Stimulated activated CD4-positive, alpha-beta T cell treated with anti-CD3 and anti-CD28 coated beads, Interleukin-2, amount 100 ng/mL, for 48 hours (primary cell): ENCODE measurements at regions not wholly inside any gene's neighbourhood (a gene's known extent, or its start where the extent isn't known, plus 50 kb on each side); places are given as distances from the start of the nearest gene placed in this dataset.

Experiments used
- DNase-seq, 2 donors: peaks; one replicate each; pipeline ENCODE4 v3.0.0-alpha.2; 2020

DNA sequence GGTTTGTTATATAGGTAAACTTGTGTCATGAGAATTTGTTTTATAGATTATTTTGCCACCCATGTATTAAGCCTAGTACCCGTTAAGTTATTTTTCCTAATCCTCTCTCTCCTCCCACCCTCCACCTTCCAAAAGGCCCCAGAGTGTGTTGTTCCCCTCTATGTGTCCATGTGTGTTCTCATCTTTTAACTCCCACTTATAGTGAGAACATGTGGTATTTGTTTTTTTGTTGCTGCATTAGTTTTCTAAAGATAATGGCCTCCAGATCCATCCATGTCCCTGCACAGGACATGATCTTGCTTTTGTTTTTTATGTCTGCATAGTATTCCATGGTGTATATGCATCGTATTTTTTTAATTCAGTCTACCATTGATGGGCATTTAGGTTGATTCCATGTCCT lies 1075.6 kb upstream of the CNTNAP5 start:
- no peak for DNase-seq

DNA sequence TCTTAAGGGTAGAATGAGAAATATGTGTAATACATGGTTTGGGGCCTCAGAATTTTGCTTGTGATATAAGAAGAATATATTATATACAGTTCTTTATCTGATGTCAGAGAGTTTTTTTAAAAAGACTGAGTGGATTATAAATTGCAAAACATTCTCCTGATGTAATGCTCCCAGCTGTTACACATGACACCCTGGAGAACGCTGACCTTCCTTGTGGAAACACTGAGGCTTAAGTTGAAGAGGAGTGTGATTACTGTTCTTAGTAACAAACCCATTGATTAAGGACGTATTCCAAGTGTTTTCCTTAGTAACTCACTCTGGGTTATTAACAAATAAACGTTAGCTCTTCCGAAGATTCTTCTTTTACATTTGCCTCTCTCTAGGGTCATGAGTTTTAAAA lies 1069.3 kb upstream of the CNTNAP5 start:
- no peak for DNase-seq

DNA sequence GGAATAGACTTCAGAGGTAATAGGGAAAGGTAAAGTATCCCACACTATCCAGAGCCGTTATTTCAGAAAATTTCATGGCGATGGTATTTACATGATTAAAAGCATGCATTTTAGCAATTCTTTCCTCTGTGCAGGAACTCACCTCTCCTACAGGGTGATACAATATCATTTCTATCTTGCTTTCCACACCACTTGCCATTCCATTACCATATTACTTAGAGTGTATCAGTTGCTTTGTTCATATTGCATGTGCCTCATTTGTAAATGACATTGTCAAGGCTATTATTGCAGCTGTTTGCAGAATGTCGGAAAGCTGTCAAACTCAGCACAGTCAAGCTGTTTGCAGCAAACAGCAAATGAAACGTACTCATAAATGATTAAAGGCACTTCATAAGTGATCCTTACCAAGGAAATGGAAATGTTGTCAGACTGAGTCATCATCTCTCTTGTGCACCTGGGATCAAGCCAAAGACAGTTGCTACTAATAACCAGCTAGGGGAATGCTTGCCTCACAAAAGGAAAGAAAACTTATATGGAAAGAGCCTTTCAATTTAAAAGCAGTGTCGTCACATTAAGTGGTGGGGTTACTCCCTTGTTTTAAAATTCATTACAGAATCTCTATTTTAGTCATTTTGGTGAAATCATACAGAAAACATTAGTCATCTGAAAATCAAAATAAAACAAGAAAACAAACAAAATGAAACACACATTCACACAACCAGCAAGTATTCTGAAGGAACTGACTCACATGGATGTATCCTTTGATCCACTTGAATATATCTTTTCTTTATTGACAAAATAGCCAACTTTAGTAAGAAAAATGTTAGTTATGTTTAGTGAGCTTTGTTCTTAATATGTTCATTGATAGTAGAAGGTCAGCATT lies 1064.1 kb upstream of the CNTNAP5 start:
- DNase-seq: no peak

DNA sequence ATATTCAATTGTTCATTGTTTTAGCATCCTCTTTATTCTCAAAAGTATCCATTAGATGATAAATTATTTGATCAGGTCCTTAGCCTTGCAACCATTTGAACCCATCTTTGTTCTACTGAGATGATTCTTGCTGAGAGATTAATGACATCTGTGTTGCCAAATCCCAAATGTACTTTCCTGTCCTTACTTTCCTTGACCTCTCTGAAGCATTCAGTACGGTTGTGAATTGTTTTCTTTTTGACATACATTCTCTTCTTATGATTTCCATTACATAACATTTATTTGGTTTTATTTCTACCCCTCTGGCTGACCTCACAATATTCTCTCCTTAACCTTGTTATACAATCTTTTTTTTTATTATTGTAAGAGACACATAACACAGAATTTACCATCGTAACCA lies 1058.6 kb upstream of the CNTNAP5 start:
- no peak for DNase-seq

DNA sequence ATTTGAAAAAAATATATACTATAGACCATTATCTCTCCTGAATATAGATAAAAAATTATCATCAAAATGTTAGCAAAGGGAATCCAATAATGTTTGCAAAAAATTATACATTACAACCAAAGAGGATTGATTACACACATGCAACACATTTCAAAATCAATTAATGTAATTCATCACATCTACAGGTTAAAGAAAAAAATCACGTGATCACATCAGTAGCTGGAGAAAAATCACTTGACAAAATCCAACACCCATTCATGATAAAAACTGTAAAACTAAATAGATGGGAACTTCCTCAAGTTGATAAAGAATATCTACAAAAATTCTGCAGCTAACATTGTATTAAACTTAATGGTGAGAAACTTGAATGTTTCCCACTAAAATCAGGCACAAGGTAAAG lies 1047.5 kb upstream of the CNTNAP5 start:
- DNase-seq: no peak

DNA sequence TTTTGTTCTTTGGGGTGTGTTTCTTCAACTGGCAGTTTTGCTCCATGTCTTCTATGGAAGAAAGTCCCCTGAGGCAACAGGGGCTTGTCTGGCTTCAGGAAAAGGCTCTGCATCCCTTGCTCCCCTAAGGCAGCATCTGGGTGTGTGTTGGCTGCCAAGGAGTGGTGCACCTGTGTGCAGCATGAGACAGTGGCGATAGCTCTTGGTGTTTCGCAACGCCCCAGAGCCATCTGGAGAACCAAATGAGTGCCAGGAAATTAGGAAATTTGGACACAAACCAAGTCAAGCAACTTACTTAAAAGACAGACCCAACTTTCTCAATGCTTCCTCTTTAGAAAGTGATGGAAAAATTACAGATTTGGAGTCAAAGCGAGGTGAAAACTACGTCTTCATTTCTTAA lies 1044.4 kb upstream of the CNTNAP5 start:
- no peak for DNase-seq

DNA sequence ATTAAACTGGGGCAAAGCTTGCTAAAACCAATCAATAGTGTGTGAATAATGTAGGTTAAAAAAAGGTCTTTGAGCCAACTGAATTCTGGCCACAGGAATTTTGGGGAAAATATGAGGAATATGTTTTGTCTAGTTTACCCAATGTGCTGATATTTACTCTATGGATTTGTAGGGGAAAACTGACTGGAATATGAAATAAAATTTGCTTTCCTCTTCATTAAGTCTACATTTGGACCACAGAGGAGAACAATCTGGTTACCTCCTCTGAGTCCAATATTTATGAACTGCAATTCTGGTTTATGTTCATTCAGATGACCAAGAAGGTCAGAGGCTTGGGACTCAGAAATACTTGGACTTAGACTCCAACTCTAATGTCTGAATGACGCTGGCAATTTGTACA lies 1042.2 kb upstream of the CNTNAP5 start:
- no peak for DNase-seq

DNA sequence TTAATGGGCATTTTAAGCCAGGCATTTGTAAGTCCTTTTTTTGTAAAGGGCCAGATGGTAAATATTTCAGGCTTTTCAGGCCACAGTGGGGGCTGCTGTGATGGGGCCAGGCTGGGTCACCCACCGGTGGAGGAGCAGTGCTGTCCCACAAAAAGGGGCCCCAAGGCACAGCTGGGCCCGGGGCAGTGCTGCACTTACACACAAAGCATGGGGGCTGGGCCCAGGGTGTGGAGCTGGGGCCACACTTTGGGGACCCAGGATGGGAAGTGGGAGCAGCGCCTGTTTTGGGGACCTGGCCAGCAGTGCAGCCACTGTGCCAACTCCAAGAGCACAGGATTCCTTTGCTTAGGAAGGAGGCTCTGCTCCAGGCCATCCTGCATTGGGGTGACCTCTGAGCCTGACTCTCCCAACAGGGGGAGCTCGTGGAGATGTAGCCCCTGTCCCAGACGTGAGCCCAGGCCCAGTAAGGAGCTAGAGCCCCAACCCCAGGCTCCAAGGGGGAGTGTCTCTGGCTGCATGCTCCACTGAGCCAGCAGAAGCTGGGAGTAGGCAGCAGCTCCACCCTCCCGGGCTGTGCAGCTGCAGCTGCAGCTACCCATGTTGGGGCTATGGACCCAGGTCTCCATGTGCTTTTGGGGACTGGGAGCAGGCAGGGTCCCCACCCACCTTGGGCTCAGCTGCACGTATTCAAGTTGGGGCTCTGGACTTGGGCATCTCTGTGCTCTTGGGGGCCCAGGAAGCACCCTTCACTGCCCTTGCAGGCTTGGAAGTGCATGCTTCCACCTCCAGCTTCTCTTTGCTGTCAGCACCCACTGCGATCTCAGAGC lies 1036.5 kb upstream of the CNTNAP5 start:
- DNase-seq: no peak

DNA sequence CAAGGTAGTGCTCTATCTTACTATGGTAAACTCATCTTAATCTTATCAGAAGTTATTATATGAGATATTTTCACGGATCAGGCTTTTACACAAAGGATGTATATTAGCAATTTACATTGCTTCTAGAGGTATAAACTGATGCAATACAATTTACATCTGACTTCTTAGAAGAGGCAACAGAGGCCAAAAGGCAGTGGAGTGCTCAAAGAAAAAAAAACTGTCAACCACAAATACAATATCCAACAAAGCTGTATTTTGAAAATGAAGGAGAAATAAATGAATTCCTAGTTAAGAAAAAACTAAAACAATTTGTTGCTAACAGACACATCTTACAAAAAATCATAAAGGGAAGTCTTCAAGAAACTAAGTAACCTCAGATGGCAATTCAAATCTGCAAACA lies 1031.5 kb upstream of the CNTNAP5 start:
- DNase-seq: no peak

DNA sequence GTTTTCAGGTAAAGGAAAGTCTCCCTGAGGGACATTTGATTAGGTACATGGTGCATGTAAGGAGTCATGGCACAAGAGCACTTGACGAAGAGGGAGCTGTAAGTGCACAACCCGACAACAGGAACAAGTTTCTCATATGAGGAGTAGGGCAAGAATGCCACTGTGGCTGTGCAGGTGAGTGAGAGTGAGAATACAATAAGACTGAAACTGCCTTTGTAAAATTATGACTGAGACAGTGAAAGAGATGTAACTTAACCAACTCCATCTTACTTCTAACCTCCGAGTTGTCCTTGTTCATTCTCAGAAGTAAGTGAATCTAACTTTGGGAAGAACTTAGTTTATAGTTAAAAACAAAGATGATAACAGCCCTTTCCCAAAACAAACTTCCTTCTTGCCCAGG lies 1025.8 kb upstream of the CNTNAP5 start:
- DNase-seq: no peak

DNA sequence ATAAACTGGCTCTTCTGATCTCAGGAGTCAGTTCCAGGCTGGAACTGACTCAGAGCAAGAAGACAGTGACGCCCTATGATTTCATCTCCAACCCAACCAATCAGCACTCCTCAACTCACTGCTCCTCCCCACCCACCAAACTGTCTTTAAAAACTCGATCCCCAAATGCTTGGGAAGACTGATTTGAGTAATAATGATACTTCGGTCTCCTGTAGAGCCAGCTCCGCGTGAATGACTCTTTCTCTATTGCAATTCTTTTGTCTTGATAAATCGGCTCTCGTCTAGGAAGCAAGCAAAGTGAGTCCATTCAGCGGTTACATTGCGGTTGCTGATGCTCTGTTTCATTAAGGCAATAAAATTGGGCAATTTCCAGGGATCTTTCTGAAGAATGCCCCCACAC lies 1025.3 kb upstream of the CNTNAP5 start:
- DNase-seq: no peak

DNA sequence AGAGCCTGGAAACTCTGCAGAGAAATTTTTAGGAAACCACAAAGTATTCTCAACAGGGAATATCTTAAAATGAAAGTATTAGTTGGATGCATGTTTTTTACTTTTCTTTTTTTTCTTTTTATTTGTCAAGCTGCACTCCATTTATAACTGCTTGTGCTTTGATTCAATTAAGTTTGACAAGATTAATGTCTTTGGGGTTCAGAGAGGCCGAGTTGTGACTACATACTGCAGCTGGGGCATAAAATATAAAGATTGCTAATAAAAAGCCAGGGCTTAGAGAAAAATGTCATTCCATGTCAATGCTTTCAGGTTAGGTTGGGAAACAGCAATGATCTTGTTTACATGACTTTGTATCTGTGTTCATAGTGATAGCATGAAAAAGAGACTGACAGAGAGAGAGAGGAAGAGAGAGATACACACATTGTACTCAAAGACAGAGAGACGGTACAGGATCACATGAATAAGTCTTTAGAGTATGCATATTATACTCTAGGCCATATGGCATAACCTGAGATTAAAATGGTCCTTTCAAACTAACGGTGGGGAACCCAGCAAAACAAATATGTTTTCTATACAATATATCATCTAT lies 1022.3 kb upstream of the CNTNAP5 start:
- DNase-seq: no peak

DNA sequence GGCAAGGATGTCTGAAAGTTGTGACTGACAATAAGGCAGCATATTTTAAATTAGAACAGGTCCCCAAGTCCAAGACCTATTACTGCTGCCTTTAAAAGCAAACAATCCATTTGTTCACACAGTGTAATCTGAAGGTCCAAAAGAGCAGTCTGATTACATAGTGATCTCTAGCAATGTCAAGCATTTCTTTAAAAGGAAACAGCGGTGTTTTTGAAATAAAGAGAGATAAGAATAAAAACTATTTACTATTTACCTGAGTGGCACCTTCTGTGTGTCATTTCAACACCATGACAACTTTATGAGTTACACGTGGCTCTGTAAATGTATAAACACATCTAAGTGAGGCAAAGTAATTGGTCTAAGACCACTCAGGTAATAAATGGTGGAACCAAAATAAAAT lies 1009.9 kb upstream of the CNTNAP5 start:
- no peak for DNase-seq

DNA sequence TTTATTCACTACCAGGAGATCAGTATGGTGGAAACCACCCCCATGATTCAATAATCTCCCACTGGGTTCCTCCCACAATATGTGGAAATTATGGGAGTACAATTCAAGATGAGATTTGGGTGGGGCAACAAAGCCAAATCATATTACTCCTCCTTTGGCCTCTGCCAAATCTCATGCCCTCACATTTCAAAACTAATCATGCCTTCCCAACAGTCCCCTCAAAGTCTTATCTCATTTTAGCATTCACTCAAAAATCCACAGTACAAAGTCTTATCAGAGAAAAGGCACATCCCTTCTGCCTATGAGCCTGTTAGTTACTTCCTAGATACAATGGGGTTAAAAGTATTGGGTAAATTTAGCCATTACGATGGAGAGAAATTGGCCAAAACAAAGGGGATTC lies 989.5 kb upstream of the CNTNAP5 start:
- DNase-seq: no peak

DNA sequence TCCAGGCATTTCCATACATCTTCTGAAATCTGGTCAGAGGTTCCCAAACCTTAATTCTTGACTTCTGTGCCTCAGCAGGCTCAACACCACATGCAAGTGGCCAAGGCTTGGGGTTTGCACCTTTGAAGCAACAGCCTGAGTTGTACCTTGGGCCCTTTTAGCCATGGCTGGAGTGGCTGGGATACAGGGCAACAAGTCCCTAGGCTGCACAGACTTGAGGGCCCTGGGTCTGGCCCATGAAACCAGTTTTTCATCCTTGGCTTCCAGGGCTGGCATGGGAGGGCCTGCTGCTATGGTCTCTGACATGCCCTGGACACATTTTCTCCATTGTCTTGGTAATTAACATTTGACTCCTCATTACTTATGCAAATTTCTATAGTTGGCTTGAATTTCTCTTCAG lies 988.8 kb upstream of the CNTNAP5 start:
- no peak for DNase-seq

DNA sequence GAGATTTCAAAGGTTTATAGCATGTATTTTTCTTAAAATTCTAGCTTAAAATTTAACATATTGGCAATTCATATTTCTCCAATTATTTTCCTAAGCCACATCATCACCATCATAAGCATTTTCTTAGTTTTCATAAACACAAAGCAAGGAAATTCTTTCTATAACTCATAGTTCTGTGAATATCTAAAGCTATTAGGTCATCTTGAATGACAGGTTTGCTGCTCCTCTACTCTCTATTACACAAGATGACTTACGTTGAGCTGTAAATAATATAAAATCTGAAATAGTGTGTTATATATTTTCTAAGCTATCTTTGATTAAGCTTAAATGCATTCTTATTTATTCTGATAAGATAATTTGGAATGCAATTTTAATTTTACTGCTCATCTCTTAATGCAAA lies 984.6 kb upstream of the CNTNAP5 start:
- no peak for DNase-seq

DNA sequence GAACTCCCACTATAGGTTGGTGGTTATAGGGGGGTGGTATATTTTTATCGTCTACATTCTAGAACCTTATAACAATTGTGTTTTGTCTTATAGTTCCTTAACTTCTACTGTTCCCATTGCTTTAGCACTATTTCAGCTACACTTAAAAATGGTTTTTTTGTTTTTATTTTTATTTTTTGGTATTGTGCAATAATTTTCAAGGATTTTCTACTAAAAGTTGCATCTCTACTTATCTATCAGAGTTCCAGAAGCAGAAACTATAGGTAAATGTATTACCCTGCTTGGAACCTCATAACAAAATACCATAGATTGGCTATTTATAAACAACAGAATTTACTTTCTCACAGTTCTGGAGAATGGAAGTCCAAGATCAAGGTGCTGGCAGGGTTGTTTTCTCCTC lies 981.6 kb upstream of the CNTNAP5 start:
- DNase-seq: no peak

DNA sequence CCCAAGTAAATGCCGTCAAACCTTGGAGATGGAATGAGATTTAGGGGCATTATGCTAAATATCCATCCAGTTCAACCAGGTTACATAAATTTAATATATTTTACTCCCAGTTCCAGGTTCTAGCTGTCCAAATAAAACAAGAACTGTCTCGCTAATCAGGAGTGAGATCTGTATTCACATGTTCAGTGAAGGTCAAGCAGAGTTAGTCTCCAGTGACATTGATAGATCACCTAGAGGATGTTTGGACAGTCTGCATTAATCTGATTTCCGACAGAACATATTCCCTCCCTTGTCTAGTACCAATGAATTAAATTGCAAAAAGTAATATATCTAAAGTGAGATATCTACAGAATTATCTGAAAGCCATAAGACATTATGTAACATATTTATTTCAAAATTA lies 979.4 kb upstream of the CNTNAP5 start:
- DNase-seq: no peak

DNA sequence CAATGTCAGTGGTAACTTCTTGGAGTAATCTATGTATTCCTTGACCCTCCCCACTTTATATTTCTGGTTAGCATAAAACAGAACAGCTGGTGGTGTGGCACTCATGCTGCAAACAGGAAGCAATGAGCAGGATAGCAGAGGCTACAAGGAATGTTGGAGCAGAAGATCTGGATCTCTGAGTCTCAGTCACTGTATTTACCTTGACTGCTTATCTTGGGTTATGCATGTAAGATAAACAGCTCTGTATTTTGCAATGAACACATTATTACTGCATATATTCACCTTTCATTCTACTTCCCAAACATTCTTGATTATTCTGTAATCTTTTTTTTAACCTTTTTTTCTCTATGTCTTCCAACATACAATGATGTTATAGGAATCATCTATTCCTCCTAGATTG lies 977.9 kb upstream of the CNTNAP5 start:
- no peak for DNase-seq

DNA sequence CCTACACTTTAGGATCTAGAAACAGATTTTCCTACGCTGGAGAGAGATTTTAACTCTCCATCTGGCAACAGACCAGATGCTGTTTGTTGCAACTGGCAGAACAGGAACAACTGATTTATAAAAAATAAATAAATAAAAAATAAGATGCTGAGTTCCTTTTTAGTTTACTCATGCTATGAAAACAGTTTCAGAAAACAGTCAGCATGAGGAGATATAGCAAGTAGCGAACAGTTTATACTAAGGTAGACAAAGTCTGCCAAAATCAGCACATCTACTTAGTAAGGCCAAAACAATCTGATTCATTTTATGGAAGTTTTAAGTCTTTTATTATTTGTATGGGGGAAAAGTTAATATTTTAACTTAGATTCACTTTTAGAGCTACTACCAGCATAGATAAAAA lies 974.0 kb upstream of the CNTNAP5 start:
- no peak for DNase-seq

DNA sequence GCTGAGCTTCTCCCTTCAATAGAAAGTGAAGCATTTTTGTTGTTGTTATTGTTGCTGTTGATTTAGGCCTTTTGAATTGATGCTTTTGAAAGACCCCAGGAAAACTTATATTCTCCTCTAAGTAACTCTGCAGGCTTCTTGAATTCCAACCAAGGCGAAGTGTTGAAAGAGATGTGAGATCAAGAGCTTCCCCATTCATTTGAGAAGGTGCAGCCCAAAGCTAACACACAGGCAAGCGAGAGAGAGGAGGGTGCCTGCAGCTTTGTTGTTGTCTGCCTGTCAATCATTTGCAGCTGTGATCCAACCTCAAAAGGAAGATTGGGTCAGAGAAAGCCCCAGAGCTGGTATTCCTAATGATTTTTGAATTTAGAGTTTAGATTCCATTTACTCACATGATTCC lies 963.6 kb upstream of the CNTNAP5 start:
- DNase-seq: no peak

DNA sequence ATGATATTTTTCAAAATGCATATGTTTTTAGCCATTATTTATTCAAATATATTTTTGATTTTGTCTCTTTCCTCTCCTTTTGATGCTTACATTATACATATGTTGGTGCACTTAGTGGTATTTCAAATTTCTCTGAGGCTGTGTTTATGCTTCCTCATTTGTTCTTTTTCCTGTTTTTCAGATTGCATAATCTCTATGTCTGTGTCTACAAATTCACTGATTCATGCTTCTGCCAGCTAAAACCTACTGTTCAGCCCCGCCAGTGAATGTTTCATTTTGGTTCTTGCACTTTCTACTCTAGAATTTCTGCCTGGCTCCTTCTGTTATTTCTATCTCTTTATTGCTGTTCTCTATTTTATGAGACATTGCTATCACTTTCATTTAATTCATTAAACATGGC lies 951.7 kb upstream of the CNTNAP5 start:
- DNase-seq: no peak

DNA sequence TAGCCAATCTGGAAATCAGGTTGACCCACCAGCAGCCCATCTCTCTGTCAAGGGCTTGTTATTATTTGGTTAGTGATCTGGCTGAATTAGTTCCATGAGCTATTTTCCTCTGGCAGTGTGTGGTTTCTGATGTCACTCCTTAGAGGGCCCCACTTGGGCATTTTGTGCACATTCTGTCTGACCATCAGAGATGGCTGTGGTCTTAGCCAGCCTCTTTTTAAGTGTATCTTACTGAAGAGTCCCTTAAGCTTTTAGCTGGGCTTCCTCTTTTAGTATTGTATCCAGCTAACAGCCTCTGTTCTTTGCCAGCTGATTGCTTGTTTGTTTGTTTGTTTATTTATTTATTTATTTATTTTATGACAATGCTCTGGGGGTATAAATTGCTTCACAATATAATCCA lies 951.1 kb upstream of the CNTNAP5 start:
- DNase-seq: no peak

DNA sequence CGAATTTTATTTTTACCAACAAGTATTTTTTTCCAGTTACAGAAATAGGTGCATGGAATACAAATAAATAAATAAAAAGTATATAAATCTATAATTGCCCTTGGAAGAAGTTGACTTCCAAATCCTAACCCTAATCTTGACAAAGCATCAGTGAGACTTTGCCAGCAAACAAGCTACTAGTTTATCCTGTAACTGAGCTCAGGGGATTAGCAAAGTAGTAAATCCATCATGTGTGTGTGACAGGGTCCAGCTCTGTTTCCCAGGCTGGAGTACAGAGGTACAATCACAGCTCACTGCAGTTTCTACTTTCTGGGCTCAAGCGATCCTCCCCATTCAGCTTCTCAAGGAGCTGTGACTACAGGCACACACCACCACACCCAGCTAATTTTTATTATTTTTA lies 948.0 kb upstream of the CNTNAP5 start:
- DNase-seq: no peak
